ENCODE measurements at regions not wholly inside any gene's neighbourhood (a gene's known extent, or its start where the extent isn't known, plus 50 kb on each side); places are given as distances from the start of the nearest gene placed in this dataset.
"Not testable (repeated sequence)": the region's sequence is repeated elsewhere in the genome, so short reads cannot be mapped to it uniquely, and the experiment has no call there.

DNA sequence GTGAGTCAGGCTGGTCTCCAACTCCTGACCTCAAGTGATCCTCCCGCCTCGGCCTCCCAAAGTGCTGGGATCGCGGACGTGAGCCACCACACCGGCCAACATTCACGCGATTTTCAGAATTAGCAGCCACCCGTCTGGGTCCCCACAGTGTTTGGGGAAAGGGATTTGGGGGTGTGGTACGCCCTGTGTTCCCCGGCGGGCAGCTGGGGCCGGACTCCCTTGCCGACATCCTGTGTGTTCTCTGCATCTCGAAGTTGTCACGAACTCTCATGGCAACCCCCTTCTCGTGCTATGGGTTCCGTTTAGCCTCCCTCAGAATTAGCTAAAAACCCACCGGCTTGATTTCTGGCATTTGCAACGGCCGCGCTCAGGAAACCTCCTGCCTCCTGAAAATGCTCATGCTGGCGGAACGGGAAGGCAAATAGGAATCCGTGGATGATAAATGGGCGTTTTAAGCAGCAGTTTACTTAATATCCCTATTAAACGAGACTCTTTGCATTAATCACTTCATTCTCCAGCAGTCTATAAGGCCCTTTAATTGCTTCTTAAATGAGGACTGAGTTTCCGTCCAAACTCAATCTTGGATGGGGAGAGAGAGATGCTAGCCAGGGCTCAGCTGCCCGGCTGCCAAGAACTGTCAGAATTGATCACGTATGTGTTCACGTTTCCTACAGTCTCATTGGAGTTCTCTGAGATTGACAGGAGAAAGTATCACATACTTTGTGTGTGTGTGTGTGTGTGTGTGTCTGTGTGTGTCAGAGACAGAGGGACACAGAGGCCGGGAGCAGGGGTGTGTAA, 78.9 kb upstream of the PPP2R3B start:
- DNase-seq = no peak

DNA sequence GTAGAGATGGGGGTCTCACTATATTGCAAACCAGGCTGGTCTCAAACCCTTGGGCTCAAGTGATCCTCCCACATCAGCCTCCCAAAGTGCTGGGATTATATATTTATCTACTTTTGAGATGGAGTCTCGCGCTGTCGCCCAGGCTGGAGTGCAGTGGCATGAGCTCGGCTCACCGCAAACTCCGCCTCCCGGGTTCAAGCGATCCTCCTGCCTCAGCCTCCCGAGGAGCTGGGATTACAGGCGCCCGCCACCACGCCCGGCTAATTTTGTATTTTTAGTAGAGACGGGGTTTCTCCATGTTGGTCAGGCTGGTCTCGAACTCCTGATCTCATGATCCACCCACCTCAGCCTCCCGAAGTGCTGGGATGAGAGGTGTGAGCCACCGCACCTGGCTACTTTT, 80.1 kb upstream of the PPP2R3B start:
- not testable (repeated sequence) for DNase-seq

DNA sequence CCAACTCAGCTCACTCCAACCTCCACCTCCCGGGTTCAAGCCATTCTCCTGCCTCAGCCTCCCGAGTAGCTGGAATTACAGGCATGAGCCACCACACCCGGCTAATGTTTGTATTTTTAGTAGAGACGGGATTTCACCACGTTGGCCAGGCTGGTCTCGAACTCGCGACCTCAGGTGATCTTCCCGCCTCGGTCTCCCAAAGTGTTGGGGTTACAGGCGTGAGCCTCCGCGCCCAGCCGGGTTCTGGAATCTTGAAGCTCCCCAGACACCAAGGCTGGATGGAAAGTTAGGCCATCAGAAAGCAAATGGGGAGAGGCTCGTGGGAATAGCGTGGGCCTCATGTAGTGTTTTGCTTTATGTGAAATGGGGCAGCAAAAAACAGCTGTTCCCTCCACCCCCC, 81.0 kb upstream of the PPP2R3B start:
- DNase-seq = not testable (repeated sequence)

DNA sequence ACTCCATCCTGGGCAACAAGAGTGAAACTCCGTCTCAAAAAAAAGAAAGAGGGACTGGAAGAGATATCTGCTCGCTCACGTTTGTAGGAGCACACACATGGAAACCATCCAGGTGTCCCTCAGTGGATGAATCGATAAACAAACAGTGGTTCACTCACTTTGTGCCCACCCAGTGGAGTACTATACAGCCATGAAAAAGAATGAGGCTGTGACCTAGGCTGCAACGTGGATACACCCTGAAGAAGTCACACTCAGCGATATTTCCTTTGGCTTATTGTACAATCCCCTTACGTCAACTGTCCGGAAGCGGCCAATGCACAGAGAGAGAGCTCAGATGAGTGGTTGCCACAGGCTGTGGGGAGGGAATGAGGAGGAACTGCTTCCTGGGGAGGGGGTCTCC, 82.3 kb upstream of the PPP2R3B start:
- no peak for DNase-seq

DNA sequence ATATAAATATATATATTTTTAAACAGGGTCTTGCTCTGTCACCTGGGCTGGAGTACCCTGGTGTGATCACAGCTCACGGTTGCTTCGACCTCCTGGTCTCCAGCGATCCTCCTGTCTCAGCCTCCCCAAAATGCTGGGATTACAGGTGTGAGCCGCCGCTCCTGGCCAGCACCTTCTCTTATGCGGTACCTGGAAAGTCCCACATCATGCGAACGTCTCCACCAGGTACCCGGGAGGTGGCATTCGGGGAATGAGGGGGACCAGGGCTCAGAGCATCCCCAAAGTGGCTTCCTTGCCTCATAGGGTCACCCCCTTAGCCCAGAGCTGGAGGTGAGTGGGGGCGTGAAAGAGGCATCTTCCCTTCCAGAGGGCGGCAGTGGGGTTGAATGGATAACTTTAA, 84.0 kb upstream of the PPP2R3B start:
- DNase-seq = no peak

DNA sequence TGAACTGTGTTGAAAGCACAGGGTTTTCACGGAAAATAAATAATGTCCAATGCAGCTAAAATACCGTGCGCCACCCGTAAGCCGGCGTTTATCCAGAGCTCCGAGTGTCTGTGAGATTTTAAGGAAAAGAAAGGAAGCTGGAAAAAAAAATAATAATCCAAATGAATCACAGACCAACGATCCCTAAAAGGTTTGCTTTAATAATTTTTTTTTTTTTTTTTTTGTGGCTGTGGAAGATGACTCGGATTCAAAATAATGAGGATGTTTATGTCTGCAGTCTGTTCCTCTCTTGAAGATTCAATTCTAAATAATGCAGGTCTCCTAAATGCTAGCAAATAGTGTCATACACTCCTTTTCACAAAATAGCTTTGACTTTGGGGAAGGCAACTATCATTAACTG, 84.6 kb upstream of the PPP2R3B start:
- no peak for DNase-seq

DNA sequence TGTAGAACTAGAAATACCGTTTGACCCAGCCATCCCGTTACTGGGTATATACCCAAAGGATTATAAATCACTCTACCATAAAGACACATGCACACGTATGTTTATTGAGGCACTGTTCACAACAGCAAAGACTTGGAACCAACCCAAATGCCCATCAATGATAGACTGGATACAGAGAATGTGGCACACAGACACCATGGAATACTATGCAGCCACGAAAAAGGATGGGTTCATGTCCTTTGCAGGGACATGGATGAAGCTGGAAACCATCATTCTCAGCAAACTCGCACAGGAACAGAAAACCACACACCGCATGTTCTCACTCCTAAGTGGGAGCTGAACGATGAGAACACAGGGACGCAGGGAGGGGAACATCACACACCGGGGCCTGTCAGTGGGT, 85.6 kb upstream of the PPP2R3B start:
- DNase-seq = not testable (repeated sequence)

DNA sequence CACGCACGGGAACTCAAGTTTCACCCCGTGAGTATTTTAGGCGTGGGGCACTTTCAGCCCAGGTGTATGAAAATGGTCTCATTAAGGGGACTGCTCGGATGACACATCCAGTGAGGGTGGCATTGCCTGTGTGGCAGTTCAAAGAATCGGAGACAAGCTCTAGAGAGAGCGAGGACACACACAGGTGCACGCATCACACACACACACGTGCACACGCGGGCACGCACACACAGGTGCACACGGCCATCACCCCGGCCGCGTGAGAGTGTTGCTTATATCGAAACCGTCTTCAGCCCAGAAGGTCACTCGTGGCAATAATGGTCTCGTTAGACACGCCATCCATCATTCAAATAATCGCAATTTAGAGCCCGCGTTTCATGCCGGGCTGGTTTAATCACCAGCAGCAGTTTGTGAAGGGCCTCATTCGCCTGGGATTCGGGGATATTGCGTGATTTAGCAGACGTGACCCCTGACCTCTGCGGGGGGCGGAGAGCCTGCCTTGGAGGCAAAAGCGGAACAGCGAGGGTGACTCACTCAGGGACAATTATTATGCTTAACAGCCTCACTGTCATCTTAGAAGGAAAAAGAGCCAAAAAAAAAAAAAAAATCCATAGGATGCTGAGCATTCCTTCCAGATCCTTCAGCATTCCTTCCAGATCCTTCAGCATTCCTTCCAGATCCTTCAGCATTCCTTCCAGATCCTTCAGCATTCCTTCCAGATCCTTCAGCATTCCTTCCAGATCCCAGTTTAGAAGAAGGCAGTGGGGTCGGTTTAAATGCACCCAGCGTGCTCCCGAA, 89.4 kb upstream of the PPP2R3B start:
- no peak for DNase-seq

DNA sequence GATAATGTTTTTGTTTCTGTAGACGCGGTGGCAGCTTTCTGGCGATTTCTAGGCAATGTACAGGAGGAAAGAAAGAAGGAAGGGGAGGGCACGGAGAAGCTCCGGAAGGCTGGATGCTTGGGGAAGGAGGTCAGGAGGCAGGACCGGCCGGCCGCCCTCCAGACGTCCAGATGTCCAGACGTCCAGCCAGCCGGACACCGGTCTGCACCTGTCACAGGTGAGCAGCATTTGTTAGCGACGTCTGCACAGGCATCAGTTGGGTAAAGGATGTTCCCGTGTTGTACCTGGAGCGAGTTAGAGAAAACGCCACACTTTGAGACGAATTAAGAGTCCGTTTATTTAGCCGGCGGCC, 90.0 kb upstream of the PPP2R3B start:
- DNase-seq = no peak

DNA sequence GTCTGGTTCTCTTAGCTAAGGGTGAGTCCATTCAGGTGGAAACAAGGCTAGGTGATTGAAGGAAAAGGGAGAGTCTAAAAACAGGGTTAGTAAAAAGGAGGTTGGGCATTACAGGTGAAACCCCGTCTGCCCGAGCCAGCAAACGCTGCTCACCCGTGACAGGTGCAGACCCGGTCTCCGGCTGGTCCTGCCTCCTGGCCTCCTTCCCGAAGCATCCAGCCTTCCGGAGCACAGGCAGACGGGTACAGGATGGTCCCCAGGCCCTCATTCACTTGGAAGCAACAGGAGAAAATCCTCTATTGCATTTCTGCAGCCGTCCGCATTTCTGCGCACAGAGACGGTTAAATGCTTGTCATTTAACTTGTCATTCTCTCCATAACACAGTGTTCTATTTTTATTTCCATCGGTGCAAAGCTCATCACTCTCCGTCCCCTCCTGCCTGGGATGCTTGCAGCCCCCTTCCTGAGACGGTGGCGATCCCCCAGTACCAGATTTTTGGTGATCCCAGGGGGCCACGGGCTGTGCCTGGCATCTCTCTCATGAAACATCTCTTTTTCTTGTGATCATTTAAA, 90.8 kb upstream of the PPP2R3B start:
- DNase-seq = no peak

DNA sequence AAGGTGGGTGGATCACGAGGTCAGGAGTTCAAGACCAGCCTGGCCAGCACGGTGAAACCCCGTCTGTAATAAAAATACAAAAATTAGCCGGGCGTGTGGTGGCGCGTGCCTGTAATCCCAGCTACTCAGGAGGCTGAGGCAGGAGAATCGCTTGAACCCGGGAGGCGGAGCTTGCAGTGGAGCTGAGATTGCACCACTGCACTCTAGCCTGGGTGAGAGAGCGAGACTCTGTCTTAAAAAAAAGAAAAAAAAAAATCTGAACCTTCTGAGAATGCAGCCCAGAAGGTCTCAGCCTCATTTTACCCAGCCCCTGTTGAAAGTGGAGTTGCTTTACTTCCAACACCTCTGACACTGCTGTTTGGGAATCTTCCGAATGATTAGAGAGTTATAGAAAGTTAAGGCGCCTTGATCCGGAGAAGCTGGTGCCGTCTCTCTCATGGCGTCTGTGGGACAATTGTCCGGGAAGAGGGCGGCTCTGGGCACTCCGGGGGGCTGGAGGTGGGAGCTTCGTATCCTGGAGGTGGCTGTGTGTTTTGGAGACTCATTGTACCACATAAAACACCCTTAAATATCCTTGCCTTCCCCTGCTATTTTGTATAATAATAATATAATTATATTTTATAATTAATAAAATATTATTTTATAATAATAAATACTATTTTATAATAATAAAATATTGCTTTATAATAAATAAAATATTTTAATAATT, 92.7 kb upstream of the PPP2R3B start:
- DNase-seq = no peak

DNA sequence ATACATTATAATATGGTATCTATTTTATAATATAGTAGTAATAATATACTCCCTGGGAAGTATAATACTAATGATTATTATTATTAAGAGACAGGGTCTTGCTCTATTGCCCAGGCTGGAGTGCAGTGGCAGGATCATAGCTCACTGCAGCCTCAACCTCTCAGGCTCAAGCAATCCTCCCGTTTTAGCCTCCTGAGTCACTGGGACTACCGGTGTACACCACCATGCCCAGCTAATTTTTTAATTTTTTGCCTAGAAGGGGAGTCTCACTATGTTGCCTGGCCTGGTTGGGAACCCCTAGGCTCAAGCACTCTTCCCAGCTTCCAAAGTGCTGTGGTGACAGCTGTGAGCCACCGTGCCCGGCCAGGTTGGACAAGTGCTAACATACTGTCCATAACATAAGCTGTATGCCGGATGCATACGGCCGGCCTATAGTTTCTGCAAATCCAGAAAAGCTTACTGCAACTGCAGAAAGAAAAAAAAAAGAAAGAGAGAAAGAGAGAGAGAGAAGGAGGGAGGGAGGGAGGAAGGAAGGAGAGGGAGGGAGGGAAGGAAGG, 94.2 kb upstream of the PPP2R3B start:
- no peak for DNase-seq

DNA sequence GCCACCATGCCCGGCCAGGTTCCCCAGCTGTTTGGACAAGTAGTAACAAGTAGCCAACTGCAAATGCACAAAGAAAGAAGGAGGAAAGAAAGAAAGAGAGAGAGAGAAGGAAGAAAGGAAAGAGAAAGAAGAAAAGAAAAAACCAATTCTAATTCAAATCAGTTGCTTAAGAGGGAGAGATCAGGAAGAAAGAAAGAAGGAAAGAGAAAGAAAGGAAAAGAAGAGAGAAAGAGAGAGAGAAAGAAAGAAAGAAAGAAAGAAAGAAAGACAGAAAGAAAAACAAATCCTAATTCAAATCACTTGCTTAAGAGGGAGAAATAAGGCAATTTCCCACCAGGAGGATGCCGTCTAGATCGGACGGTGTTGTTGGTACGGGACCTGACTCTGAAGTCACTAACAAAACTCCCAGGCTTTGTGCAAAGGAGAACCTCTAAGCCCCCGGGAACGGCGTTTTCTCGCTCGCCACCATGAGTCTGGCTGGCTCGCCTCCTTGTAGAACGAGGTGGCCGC, 95.5 kb upstream of the PPP2R3B start:
- no peak for DNase-seq

DNA sequence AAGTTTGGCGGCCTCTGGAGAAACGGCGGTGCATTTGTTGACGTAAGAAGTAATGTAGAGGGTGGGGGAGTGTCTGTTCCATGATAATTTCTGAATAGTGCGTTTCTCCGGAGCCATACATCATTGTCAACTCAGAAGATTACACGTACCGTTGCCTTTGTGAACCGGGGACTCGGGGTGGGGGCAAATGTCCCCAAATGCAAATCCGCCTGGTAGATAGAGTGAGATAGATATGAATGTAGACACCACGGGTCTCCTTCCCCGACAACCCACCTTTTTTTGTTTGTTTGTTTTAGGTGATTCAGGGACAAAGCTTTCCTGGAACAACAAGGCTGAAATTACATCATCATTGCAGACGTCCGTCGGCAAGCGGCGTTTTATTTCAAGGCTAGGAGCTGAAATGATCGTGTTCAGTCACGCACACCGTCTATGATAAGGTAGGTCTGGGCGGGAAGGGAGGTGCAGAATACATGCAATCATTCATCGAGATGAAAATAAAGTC, 96.0 kb upstream of the PPP2R3B start:
- no peak for DNase-seq

DNA sequence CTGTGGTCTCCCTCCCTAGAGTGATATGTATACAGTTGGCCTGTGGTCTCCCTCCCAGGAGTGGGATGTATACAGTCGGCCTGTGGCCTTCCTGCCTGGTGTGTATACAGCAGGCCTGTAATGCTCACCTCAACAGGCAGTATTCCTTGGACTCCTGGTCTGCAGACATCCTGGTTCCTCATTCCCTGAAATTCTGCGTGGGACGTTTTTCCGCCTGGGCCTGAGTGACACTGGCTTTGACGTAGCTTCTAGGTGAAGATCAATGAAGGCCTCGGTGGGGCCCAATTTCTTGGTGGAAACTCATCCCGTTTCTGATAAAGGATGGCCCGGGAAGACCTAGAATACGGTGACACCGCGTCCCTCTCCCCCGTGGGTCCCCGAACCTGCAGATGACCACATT, 98.7 kb upstream of the PPP2R3B start:
- no peak for DNase-seq

DNA sequence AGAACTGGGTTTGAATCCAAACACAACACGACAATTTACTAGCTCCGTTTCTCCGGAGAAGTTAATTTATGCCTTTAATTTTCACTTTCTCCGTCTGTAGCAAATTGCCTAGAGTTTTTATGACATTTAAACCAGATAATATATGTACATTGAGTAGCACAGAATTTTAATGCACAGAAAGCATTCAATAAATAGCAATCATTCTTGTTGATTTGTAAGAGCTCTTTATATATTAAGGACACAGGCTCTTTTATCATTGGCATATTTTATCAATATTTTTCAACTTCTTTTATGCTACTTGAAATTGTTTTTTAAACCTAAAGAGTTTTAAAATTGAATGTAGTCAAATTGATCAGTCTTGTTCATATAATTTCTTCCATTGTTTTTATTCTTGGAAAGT, 99.6 kb upstream of the PPP2R3B start:
- DNase-seq = no peak

DNA sequence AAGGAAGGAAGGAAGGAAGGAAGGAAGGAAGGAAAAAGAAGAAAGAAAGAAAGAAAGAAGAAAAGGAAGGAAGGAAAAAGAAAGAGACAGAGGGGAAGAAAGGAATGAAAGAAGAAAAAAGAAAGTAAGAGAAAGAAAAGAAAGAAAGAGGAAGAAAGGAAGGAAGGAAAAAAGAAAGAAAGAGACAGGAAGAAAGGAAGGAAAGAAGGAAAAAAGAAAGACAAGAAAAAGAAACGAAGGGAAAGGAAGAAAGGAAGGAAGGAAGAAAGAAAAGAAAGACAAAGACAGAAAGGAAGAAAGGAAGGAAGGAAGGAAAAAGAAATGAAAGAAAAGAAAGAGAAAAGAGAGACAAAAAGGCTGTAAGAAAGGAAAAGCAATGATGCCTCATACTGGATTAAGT, 101.1 kb upstream of the PPP2R3B start:
- DNase-seq = no peak

DNA sequence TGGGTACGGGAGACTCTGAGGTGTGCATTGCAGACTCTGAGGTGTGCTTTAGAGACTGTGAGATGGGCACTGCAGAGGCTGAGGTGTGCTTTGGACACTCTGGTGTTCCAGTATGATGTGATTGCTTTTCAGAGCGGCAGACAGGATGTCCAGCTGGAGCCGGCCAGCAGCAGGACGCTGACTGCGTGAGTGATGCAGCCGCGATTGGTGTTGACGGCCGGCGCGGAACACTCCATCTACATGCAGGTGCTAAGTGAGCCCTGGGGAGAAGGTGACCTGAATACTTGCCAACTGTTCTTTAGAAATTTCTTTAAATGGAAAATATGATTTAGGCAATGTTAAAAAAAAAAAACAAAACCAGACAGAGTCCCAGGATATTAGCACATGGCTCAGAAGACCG, 103.1 kb upstream of the PPP2R3B start:
- DNase-seq = no peak

DNA sequence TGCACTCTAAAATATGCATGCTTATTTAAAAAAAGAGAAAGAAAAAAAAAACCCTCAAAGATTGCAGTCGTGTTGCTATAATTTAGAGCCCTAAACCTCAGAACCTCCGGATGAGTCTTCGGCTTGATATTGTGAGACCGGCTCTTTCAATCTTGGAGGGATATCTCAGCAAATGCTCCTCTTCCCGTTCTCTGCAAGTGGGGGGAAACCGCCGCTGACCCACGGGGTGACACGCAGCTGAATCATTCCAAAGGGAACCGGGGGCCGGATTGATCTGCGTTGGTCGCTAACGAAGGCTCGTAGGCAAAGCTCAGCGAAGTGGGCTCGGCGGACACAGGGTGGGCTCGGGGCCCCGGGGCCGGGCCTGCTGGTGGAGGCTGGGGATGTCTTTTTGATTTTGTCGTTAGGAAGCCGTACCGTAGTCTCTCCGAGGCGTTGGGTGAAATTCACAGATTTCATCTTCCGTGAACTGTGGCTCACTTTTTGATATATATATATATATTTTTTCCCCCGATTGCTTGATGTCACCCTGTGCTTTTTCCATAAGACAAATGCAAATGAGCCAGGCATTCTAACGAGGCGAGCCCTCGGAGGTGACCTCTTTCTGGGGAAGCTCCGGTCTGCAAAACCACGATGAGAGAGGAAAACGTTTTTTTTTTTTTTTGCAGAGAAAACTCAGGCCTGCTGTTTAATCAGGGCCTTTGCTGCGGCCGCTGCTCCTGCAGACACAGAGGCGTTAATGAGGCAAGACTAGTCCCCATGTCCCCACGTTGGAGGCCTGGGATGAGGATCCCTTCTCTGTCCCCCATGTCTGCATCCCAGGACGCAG, 110.7 kb upstream of the PPP2R3B start:
- no peak for DNase-seq

DNA sequence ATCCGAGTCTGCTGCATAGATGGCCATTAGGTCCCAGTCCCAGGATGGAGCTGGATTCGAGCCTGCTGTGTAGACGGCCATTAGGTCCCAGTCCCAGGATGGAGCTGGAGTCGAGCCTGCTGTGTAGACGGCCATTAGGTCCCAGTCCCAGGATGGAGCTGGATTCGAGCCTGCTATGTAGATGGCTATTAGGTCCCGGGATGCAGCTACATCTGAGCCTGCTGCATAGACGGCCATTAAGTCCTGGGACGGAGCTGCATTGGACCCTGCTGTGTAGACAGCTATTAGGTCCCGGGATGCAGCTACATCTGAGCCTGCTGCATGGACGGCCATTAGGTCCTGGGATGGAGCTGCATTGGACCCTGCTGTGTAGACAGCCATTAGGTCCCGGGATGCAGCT, 112.2 kb upstream of the PPP2R3B start:
- DNase-seq = not testable (repeated sequence)

DNA sequence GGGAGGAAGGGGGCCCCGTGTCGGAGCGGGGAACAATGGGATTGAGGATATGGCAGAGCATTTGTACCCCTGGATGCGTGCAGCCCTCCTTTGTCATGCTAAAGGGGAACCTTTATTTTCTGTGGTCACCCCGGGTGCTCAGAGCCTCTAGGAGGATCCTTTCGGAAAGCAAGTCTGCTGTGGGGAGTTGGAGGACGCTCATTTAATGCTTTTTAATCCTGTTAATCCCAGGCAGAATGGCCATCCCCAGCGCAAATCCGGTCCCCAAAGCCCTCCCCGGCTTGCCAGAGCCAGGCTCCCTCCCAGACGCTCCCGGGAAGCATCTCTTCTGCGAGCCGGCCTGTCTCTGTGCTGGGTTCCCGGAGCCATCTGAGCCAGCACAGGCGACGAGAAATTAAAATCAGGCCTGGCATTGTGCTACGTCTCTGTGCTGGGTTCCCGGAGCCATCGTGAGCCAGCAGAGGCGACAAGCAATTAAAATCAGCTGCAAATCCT, 113.2 kb upstream of the PPP2R3B start:
- DNase-seq = no peak
